Stimulated activated effector memory CD8-positive, alpha-beta T cell treated with anti-CD3 and anti-CD28 coated beads, Interleukin-12 subunit alpha, Interleukin-12 subunit beta, amount 100 ng/mL, for 72 hours (primary cell): ENCODE measurements at regions not wholly inside any gene's neighbourhood (a gene's known extent, or its start where the extent isn't known, plus 50 kb on each side); places are given as distances from the start of the nearest gene placed in this dataset.
"Not testable (repeated sequence)": the region's sequence is repeated elsewhere in the genome, so short reads cannot be mapped to it uniquely, and the experiment has no call there.

Experiments
- ATAC-seq: fragments of 150-1000 bp; cut with Tn5 transposase; 2 replicates; pipeline ENCODE4 v1.10.0; 2021
- DNase-seq, 2 donors: peaks; one replicate each; pipeline ENCODE4 v3.0.0; 2021 to 2022; ENCODE audit warnings: low spot score in 2 of 2
- H3K27ac Mint-ChIP-seq: one replicate; pipeline ENCODE4 v1.8.0; 2022; ENCODE audit warnings: mild to moderate bottlenecking, mixed read lengths
- H3K36me3 Mint-ChIP-seq: one replicate; pipeline ENCODE4 v1.8.0; 2022; ENCODE audit warnings: mild to moderate bottlenecking, mixed read lengths
- H3K4me1 Mint-ChIP-seq: one replicate; pipeline ENCODE4 v1.8.0; 2022; ENCODE audit warnings: mixed read lengths
- H3K4me3 Mint-ChIP-seq: one replicate; pipeline ENCODE4 v1.8.0; 2022; ENCODE audit warnings: mild to moderate bottlenecking, mixed read lengths
- H3K9me3 Mint-ChIP-seq: one replicate; pipeline ENCODE4 v1.8.0; 2022; ENCODE audit warnings: mixed read lengths

GRCh38 chr2:14998546-14998945 lies 366.0 kb downstream of the LRATD1 start:
- no peaks in the 10 kb centered on the region for H3K36me3 Mint-ChIP-seq
- DNase-seq: no peak
- ATAC-seq: no peak
- no peak overlapping the region for H3K27ac Mint-ChIP-seq
- H3K4me1 Mint-ChIP-seq: no peaks in the 10 kb centered on the region
- no peaks in the 10 kb centered on the region for H3K9me3 Mint-ChIP-seq
- no peak overlapping the region for H3K4me3 Mint-ChIP-seq

- no peak overlapping the region for H3K27ac Mint-ChIP-seq
- no peaks in the 10 kb centered on the region for H3K36me3 Mint-ChIP-seq
- no peaks in the 10 kb centered on the region for H3K9me3 Mint-ChIP-seq
- ATAC-seq (no peak), DNase-seq (no peak)
- no peaks in the 10 kb centered on the region for H3K4me1 Mint-ChIP-seq
- H3K4me3 Mint-ChIP-seq: no peak overlapping the region
Measured at GRCh38 chr2:14999114-14999661, 366.7 kb downstream of the LRATD1 start.

GRCh38 chr2:15002519-15002918 lies 370.0 kb downstream of the LRATD1 start:
- not testable (repeated sequence) for H3K9me3 Mint-ChIP-seq, DNase-seq, H3K4me1 Mint-ChIP-seq, H3K4me3 Mint-ChIP-seq, ATAC-seq, H3K36me3 Mint-ChIP-seq, H3K27ac Mint-ChIP-seq

GRCh38 chr2:15006667-15007066 lies 374.1 kb downstream of the LRATD1 start:
- no peaks in the 10 kb centered on the region for H3K4me1 Mint-ChIP-seq
- no peak overlapping the region for H3K27ac Mint-ChIP-seq
- no peak overlapping the region for H3K4me3 Mint-ChIP-seq
- no peak for ATAC-seq
- no peaks in the 10 kb centered on the region for H3K9me3 Mint-ChIP-seq
- no peaks in the 10 kb centered on the region for H3K36me3 Mint-ChIP-seq
- no peak for DNase-seq

- H3K4me3 Mint-ChIP-seq: no peak overlapping the region
- no peaks in the 10 kb centered on the region for H3K36me3 Mint-ChIP-seq
- H3K27ac Mint-ChIP-seq: no peak overlapping the region
- ATAC-seq (no peak), DNase-seq (no peak)
- no peaks in the 10 kb centered on the region for H3K4me1 Mint-ChIP-seq
- peaks cover 2% of the 10 kb centered on the region for H3K9me3 Mint-ChIP-seq
Measured at GRCh38 chr2:15009681-15010080, 377.2 kb downstream of the LRATD1 start.

- peaks cover 2% of the 10 kb centered on the region for H3K9me3 Mint-ChIP-seq
- DNase-seq: no peak
- H3K36me3 Mint-ChIP-seq: no peaks in the 10 kb centered on the region
- H3K27ac Mint-ChIP-seq: no peak overlapping the region
- no peak overlapping the region for H3K4me3 Mint-ChIP-seq
- ATAC-seq: peak; percentile 54
- H3K4me1 Mint-ChIP-seq: no peaks in the 10 kb centered on the region
Measured at GRCh38 chr2:15010346-15010745, 377.8 kb downstream of the LRATD1 start.

GRCh38 chr2:15018814-15019213 lies 386.3 kb downstream of the LRATD1 start:
- Mint-ChIP-seq H3K36me3 (no peaks in the 10 kb centered on the region), H3K9me3 (no peaks in the 10 kb centered on the region), H3K4me1 (no peaks in the 10 kb centered on the region), H3K27ac (no peak overlapping the region), H3K4me3 (no peak overlapping the region)
- DNase-seq (no peak), ATAC-seq (no peak)

GRCh38 chr2:15023221-15023620 lies 390.7 kb downstream of the LRATD1 start:
- ATAC-seq: no peak
- no peaks in the 10 kb centered on the region for H3K4me1 Mint-ChIP-seq
- H3K36me3 Mint-ChIP-seq: no peaks in the 10 kb centered on the region
- H3K4me3 Mint-ChIP-seq: no peak overlapping the region
- no peak overlapping the region for H3K27ac Mint-ChIP-seq
- no peaks in the 10 kb centered on the region for H3K9me3 Mint-ChIP-seq
- DNase-seq: no peak

GRCh38 chr2:15028406-15028805 lies 395.9 kb downstream of the LRATD1 start:
- H3K4me3 Mint-ChIP-seq: no peak overlapping the region
- ATAC-seq (no peak), DNase-seq (no peak)
- H3K9me3 Mint-ChIP-seq: no peaks in the 10 kb centered on the region
- no peak overlapping the region for H3K27ac Mint-ChIP-seq
- H3K4me1 Mint-ChIP-seq: no peaks in the 10 kb centered on the region
- H3K36me3 Mint-ChIP-seq: no peaks in the 10 kb centered on the region

- Mint-ChIP-seq H3K27ac (no peak overlapping the region), H3K36me3 (no peaks in the 10 kb centered on the region)
Measured at GRCh38 chr2:15031745-15032240, 399.3 kb downstream of the LRATD1 start.

GRCh38 chr2:15034246-15034645 lies 401.7 kb downstream of the LRATD1 start:
- DNase-seq: no peak
- Mint-ChIP-seq H3K36me3 (no peaks in the 10 kb centered on the region), H3K4me1 (no peaks in the 10 kb centered on the region), H3K4me3 (no peak overlapping the region), H3K9me3 (no peaks in the 10 kb centered on the region), H3K27ac (no peak overlapping the region)
- ATAC-seq: no peak

More at GRCh38 chr2:15031745-15032240, 399.3 kb downstream of the LRATD1 start:
- peak; percentile 67 for ATAC-seq
- Mint-ChIP-seq H3K4me3 (no peak overlapping the region), H3K4me1 (no peaks in the 10 kb centered on the region), H3K9me3 (no peaks in the 10 kb centered on the region)
- no peak for DNase-seq

GRCh38 chr2:15034860-15035259 lies 402.3 kb downstream of the LRATD1 start:
- H3K4me1 Mint-ChIP-seq: no peaks in the 10 kb centered on the region
- no peaks in the 10 kb centered on the region for H3K9me3 Mint-ChIP-seq
- no peak overlapping the region for H3K4me3 Mint-ChIP-seq
- H3K27ac Mint-ChIP-seq: no peak overlapping the region
- no peak for ATAC-seq
- DNase-seq: no peak
- no peaks in the 10 kb centered on the region for H3K36me3 Mint-ChIP-seq

GRCh38 chr2:15038366-15039364 lies 406.1 kb downstream of the LRATD1 start:
- Mint-ChIP-seq H3K9me3 (no peaks in the 10 kb centered on the region), H3K4me3 (no peak overlapping the region), H3K27ac (no peak overlapping the region), H3K4me1 (no peaks in the 10 kb centered on the region), H3K36me3 (no peaks in the 10 kb centered on the region)
- peak; percentile 43 for ATAC-seq
- DNase-seq: no peak

- no peak overlapping the region for H3K4me3 Mint-ChIP-seq
- H3K27ac Mint-ChIP-seq: no peak overlapping the region
- H3K36me3 Mint-ChIP-seq: no peaks in the 10 kb centered on the region
- no peaks in the 10 kb centered on the region for H3K4me1 Mint-ChIP-seq
- ATAC-seq (no peak), DNase-seq (no peak)
- no peaks in the 10 kb centered on the region for H3K9me3 Mint-ChIP-seq
Measured at GRCh38 chr2:15040429-15041084, 408.0 kb downstream of the LRATD1 start.

GRCh38 chr2:15041429-15041837 lies 408.9 kb downstream of the LRATD1 start:
- no peak for ATAC-seq
- no peak overlapping the region for H3K27ac Mint-ChIP-seq

More at GRCh38 chr2:15041429-15041837, 408.9 kb downstream of the LRATD1 start:
- no peak overlapping the region for H3K4me3 Mint-ChIP-seq
- H3K9me3 Mint-ChIP-seq: no peaks in the 10 kb centered on the region
- no peaks in the 10 kb centered on the region for H3K4me1 Mint-ChIP-seq
- no peak for DNase-seq
- no peaks in the 10 kb centered on the region for H3K36me3 Mint-ChIP-seq
